NB4 (cell line): ENCODE measurements at regions not wholly inside any gene's neighbourhood (a gene's known extent, or its start where the extent isn't known, plus 50 kb on each side); places are given as distances from the start of the nearest gene placed in this dataset.

Source experiments
- POLR2A ChIP-seq: IDR thresholded peaks from 2 replicates; pipeline ENCODE4 v1.6.1; 2011; ENCODE audit warnings: mild to moderate bottlenecking; ENCODE audit not compliant: insufficient read length; ENCODE audit errors: extremely low read depth
- TF ChIP-seq, protein P1 (sequence below): IDR thresholded peaks from one replicate; pipeline ENCODE4 v1.5.1; 2012; ENCODE audit warnings: low read depth, low read length

GRCh38 chr6:68238097-68238601 is 396.9 kb upstream of the ADGRB3 start:
- TF ChIP-seq, protein P1, sequence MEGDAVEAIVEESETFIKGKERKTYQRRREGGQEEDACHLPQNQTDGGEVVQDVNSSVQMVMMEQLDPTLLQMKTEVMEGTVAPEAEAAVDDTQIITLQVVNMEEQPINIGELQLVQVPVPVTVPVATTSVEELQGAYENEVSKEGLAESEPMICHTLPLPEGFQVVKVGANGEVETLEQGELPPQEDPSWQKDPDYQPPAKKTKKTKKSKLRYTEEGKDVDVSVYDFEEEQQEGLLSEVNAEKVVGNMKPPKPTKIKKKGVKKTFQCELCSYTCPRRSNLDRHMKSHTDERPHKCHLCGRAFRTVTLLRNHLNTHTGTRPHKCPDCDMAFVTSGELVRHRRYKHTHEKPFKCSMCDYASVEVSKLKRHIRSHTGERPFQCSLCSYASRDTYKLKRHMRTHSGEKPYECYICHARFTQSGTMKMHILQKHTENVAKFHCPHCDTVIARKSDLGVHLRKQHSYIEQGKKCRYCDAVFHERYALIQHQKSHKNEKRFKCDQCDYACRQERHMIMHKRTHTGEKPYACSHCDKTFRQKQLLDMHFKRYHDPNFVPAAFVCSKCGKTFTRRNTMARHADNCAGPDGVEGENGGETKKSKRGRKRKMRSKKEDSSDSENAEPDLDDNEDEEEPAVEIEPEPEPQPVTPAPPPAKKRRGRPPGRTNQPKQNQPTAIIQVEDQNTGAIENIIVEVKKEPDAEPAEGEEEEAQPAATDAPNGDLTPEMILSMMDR = no peak
- TF ChIP-seq POLR2A = no peak
